ENCODE measurements at regions not wholly inside any gene's neighbourhood (a gene's known extent, or its start where the extent isn't known, plus 50 kb on each side); places are given as distances from the start of the nearest gene placed in this dataset.

DNA sequence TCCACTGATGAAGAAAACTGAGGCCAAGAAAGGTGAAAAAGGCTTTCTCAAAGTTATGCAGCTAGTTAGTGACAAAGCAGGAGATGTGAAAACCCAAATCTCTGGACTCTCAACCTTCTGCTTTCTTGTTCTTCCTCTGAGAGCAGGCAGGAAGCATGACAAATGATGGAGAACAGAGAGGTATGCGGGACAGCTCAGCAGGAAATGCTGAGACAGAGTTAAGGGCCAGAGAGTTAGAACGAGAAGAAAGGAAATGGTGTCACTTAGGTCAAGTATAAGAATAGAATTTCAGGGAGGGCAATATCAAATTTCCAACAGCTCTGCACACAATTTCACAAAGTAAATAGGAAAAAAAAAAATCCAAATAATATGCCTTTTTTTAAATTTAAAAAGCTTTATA is 67.6 kb upstream of the ARHGAP42 start:
- no peak overlapping the region for H3K4me3 Mint-ChIP-seq (ENCODE audit: low read depth)
- peaks cover 19% of the 10 kb centered on the region for H3K9me3 Mint-ChIP-seq (ENCODE audit: low read depth)
- H3K4me1 Mint-ChIP-seq (ENCODE audit: low read depth): no peaks in the 10 kb centered on the region
- H3K27ac Mint-ChIP-seq: no peak overlapping the region
- H3K36me3 Mint-ChIP-seq (ENCODE audit: insufficient read depth): peaks cover 8% of the 10 kb centered on the region
- DNase-seq (ENCODE audit: low spot score, unreplicated experiment): no peak
- H3K27me3 Mint-ChIP-seq: no peaks in the 10 kb centered on the region
- TF ChIP-seq, protein P1, sequence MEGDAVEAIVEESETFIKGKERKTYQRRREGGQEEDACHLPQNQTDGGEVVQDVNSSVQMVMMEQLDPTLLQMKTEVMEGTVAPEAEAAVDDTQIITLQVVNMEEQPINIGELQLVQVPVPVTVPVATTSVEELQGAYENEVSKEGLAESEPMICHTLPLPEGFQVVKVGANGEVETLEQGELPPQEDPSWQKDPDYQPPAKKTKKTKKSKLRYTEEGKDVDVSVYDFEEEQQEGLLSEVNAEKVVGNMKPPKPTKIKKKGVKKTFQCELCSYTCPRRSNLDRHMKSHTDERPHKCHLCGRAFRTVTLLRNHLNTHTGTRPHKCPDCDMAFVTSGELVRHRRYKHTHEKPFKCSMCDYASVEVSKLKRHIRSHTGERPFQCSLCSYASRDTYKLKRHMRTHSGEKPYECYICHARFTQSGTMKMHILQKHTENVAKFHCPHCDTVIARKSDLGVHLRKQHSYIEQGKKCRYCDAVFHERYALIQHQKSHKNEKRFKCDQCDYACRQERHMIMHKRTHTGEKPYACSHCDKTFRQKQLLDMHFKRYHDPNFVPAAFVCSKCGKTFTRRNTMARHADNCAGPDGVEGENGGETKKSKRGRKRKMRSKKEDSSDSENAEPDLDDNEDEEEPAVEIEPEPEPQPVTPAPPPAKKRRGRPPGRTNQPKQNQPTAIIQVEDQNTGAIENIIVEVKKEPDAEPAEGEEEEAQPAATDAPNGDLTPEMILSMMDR (IDR thresholded peaks at IDR 0.05; ENCODE audit: unreplicated experiment): no peak

DNA sequence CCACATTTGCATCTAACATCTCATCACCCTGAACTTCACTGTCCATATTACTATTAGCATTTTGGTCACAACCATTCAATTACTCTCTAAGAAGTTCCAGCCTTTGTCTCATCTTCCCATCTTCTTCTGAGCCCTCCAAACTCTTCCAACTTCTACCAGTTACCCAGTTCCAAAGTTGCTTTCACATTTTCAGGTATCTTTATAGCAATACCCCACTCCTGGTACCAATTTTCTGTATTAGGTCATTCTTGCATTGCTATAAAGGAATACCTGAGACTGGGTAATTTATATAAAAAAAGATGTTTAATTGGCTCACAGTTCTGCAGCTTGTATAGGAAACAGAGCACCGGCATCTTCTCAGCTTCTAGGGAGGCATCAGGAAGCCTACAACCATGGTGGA is 64.7 kb upstream of the ARHGAP42 start:
- Mint-ChIP-seq H3K9me3 (ENCODE audit: low read depth) (peaks cover 21% of the 10 kb centered on the region), H3K27me3 (no peaks in the 10 kb centered on the region), H3K4me1 (ENCODE audit: low read depth) (peaks cover 2% of the 10 kb centered on the region), H3K36me3 (ENCODE audit: insufficient read depth) (peaks cover 12% of the 10 kb centered on the region), H3K27ac (no peak overlapping the region), H3K4me3 (ENCODE audit: low read depth) (no peak overlapping the region)
- DNase-seq (ENCODE audit: low spot score, unreplicated experiment): no peak
- TF ChIP-seq, protein P1 (IDR thresholded peaks at IDR 0.05; ENCODE audit: unreplicated experiment): no peak

DNA sequence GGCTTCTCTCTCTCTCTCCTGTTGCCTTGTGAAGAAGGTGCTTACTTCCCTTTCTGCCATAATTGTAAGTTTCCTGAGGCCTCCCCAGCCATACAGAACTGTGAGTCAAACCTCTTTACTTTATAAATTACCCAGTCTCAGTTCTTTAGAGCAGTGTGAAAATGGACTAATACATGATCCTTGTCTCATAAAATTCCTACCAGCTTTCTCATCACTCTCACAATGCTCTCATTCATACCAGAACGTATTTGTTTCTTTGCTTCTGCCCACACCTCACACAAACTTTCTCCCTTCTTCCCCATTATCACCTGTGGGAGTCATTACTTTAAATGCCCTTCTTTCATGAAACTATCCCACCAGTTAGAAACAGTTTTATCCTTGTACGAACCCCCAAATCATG is 62.7 kb upstream of the ARHGAP42 start:
- Mint-ChIP-seq H3K4me1 (ENCODE audit: low read depth) (peaks cover 2% of the 10 kb centered on the region), H3K4me3 (ENCODE audit: low read depth) (no peak overlapping the region), H3K27ac (no peak overlapping the region), H3K36me3 (ENCODE audit: insufficient read depth) (peaks cover 12% of the 10 kb centered on the region), H3K9me3 (ENCODE audit: low read depth) (peaks cover 21% of the 10 kb centered on the region), H3K27me3 (no peaks in the 10 kb centered on the region)
- TF ChIP-seq, protein P1 (IDR thresholded peaks at IDR 0.05; ENCODE audit: unreplicated experiment): no peak
- DNase-seq (ENCODE audit: low spot score, unreplicated experiment): no peak

DNA sequence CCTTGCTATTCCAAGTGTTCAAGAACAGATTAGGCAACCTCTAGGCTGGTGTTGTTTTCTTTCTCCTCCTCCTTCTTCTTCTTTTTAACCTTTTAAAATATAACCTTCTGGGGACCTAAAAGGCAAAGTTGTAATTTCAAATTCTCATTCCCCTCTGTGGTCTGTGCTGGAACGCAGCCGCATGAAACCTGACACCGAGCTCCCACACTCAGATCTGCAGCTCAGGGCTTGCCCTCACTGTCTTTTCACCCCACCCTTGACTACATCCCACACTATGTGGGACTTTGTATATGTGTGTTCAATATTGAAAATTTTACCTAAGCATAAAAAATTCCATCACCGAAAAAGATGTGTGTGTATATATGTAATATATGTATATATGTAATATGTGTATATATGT is 62.0 kb upstream of the ARHGAP42 start:
- DNase-seq (ENCODE audit: low spot score, unreplicated experiment): no peak

DNA sequence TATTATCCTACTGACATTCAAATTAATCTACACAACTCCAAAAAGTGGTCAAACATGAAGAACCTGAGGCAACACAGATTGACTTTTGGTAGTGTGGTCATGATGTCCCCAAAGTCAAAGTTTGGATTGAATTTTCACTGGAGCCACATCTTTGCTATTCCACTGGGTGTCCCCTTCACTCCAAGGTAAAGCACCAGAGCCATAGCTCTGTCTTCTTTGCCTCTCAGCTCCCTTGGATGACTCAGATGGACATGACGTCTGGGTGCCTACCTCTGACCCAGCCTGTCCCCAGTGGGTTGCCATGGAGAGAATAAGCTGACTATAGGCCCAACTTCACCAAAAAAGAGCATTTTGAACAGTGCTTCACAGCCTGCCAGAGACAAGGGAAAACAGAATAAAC is 57.4 kb upstream of the ARHGAP42 start:
- H3K36me3 Mint-ChIP-seq (ENCODE audit: insufficient read depth): peaks cover 2% of the 10 kb centered on the region
- no peak overlapping the region for H3K27ac Mint-ChIP-seq
- TF ChIP-seq, protein P1 (IDR thresholded peaks at IDR 0.05; ENCODE audit: unreplicated experiment): no peak
- H3K4me1 Mint-ChIP-seq (ENCODE audit: low read depth): peaks cover 10% of the 10 kb centered on the region
- no peak overlapping the region for H3K4me3 Mint-ChIP-seq (ENCODE audit: low read depth)
- no peak for DNase-seq (ENCODE audit: low spot score, unreplicated experiment)
- peaks cover under 1% of the 10 kb centered on the region for H3K9me3 Mint-ChIP-seq (ENCODE audit: low read depth)
- H3K27me3 Mint-ChIP-seq: no peaks in the 10 kb centered on the region

More for the DNA sequence above, 62.0 kb upstream of the ARHGAP42 start:
- TF ChIP-seq, protein P1 (IDR thresholded peaks at IDR 0.05; ENCODE audit: unreplicated experiment): no peak
- Mint-ChIP-seq H3K9me3 (ENCODE audit: low read depth) (peaks cover 21% of the 10 kb centered on the region), H3K27ac (no peak overlapping the region), H3K27me3 (no peaks in the 10 kb centered on the region), H3K4me1 (ENCODE audit: low read depth) (peaks cover 2% of the 10 kb centered on the region), H3K4me3 (ENCODE audit: low read depth) (no peak overlapping the region), H3K36me3 (ENCODE audit: insufficient read depth) (peaks cover 12% of the 10 kb centered on the region)

Measured in progenitor cell of endocrine pancreas (in vitro differentiated cells).